ENCODE measurements at regions not wholly inside any gene's neighbourhood (a gene's known extent, or its start where the extent isn't known, plus 50 kb on each side); places are given as distances from the start of the nearest gene placed in this dataset.

DNA sequence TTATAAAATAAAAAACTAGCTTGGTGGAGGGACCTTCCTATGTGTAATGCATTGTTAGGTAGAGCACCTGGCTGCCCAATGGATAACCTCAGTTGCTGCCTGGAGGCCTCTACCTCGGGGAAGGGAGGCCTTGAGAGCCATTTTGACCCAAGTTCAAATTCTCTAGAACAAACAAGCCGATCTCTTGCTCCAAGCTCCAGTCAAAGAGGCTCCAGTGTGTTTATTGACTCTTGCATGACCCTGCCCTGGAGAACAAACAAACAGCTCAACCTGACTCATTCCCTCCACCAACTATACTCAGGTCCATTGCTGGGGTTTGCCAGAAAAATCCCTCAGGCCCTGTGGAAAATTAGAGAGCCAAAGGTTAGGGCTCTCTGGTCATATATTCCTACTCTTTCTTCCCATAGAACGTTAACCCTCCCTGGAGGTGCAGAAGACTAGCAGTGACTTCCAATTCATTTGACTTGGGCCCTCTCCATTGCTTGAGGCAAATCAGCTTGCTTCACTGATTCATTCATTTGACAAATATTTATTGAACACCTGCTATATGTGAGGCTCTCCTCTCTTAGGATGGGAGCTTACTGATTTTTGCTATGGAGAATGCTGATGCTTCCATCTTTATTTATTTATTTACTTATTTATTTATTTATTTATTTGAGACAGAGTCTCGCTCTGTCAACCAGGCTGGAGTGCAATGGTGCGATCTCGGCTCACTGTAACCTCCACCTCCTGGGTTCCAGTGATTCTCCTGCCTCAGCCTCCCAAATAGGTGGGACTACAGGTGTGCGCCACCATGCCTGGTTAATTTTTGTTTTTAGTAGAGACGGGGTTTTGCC lies 73.7 kb upstream of the CISTR start (continued):
- TF ChIP-seq LCORL (IDR thresholded peaks at IDR 0.05), result no peak
- peak; percentile 91; the same call in 1 of the 2 replicates for TF ChIP-seq LCORL (CRISPR knock-in tag; IDR thresholded peaks at IDR 0.05)
- 0 out of 2 replicates have a peak, but pooled peaks have one; percentile 24 for TF ChIP-seq SIX4 (CRISPR knock-in tag; IDR thresholded peaks at IDR 0.05)
- no peak for TF ChIP-seq ZBTB4 (CRISPR knock-in tag; IDR thresholded peaks at IDR 0.05; ENCODE audit: borderline replicate concordance)
- TF ChIP-seq BORCS8-MEF2B (CRISPR knock-in tag; IDR thresholded peaks at IDR 0.05), result peak; percentile 56
- TF ChIP-seq, protein P1, sequence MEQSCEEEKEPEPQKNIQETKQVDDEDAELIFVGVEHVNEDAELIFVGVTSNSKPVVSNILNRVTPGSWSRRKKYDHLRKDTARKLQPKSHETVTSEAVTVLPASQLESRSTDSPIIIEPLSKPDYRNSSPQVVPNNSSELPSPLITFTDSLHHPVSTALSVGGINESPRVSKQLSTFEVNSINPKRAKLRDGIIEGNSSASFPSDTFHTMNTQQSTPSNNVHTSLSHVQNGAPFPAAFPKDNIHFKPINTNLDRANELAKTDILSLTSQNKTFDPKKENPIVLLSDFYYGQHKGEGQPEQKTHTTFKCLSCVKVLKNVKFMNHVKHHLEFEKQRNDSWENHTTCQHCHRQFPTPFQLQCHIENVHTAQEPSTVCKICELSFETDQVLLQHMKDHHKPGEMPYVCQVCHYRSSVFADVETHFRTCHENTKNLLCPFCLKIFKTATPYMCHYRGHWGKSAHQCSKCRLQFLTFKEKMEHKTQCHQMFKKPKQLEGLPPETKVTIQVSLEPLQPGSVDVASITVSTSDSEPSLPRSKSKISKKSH (CRISPR knock-in tag; IDR thresholded peaks at IDR 0.05; ENCODE audit: borderline replicate concordance), result no peak
- TF ChIP-seq PHF20 (CRISPR knock-in tag; IDR thresholded peaks at IDR 0.05), result 0 out of 2 replicates have a peak, but pooled peaks have one; percentile 25
- peak; percentile 66 for TF ChIP-seq CCAR2 (optimal IDR thresholded peaks at IDR 0.05; ENCODE audit: low read depth, low read length)
- peak; percentile 90 for TF ChIP-seq FOXA1 (IDR thresholded peaks at IDR 0.05)
- TF ChIP-seq FOXA1 (CRISPR knock-in tag; IDR thresholded peaks at IDR 0.05), result peak; percentile 96
- TF ChIP-seq ZNF460 (CRISPR knock-in tag; IDR thresholded peaks at IDR 0.05; ENCODE audit: borderline replicate concordance), result peak; percentile 12; the same call in 1 of the 2 replicates
- TF ChIP-seq ZNF687 (CRISPR knock-in tag; IDR thresholded peaks at IDR 0.05), result no peak
- peak; percentile 78; the same call in 1 of the 2 replicates for TF ChIP-seq ZBTB43 (CRISPR knock-in tag; conservative IDR thresholded peaks at IDR 0.05)
- TF ChIP-seq, protein P2, sequence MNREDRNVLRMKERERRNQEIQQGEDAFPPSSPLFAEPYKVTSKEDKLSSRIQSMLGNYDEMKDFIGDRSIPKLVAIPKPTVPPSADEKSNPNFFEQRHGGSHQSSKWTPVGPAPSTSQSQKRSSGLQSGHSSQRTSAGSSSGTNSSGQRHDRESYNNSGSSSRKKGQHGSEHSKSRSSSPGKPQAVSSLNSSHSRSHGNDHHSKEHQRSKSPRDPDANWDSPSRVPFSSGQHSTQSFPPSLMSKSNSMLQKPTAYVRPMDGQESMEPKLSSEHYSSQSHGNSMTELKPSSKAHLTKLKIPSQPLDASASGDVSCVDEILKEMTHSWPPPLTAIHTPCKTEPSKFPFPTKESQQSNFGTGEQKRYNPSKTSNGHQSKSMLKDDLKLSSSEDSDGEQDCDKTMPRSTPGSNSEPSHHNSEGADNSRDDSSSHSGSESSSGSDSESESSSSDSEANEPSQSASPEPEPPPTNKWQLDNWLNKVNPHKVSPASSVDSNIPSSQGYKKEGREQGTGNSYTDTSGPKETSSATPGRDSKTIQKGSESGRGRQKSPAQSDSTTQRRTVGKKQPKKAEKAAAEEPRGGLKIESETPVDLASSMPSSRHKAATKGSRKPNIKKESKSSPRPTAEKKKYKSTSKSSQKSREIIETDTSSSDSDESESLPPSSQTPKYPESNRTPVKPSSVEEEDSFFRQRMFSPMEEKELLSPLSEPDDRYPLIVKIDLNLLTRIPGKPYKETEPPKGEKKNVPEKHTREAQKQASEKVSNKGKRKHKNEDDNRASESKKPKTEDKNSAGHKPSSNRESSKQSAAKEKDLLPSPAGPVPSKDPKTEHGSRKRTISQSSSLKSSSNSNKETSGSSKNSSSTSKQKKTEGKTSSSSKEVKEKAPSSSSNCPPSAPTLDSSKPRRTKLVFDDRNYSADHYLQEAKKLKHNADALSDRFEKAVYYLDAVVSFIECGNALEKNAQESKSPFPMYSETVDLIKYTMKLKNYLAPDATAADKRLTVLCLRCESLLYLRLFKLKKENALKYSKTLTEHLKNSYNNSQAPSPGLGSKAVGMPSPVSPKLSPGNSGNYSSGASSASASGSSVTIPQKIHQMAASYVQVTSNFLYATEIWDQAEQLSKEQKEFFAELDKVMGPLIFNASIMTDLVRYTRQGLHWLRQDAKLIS (CRISPR knock-in tag; IDR thresholded peaks at IDR 0.05), result peak; percentile 48; the same call in 1 of the 2 replicates

All from HepG2 (cell line).